ENCODE measurements at regions not wholly inside any gene's neighbourhood (a gene's known extent, or its start where the extent isn't known, plus 50 kb on each side); places are given as distances from the start of the nearest gene placed in this dataset. TPM values are rescaled to one million over a fixed set of nuclear protein-coding genes. Genes with fewer than 3 reads are reported as not detected.

- WGBS (ENCODE audit: insufficient coverage), result 55% methylated on average over 5 of the region's 9 CpGs
- Histone ChIP-seq H3K36me3 (ENCODE audit: control insufficient read depth, insufficient read depth, low read length) (no peaks in the 10 kb centered on the region), H3K27me3 (ENCODE audit: control insufficient read depth, insufficient read depth, low read length) (no peaks in the 10 kb centered on the region), H3K27ac (ENCODE audit: low read depth, low read length) (no peak overlapping the region), H3K4me3 (ENCODE audit: low read depth, low read length) (no peak overlapping the region), H3K9me3 (ENCODE audit: control insufficient read depth, insufficient read depth, low read length) (no peaks in the 10 kb centered on the region), H3K4me1 (ENCODE audit: control insufficient read depth, insufficient read depth, low read length) (no peaks in the 10 kb centered on the region)
- DNase-seq (ENCODE audit: low read depth in 4 of 6, low spot score in 6 of 6), result no peak
Measured at GRCh38 chr1:209527993-209528717, 55.4 kb upstream of the CAMK1G start.

- Histone ChIP-seq H3K4me1 (ENCODE audit: control insufficient read depth, insufficient read depth, low read length) (no peaks in the 10 kb centered on the region), H3K9me3 (ENCODE audit: control insufficient read depth, insufficient read depth, low read length) (no peaks in the 10 kb centered on the region), H3K27me3 (ENCODE audit: control insufficient read depth, insufficient read depth, low read length) (no peaks in the 10 kb centered on the region), H3K36me3 (ENCODE audit: control insufficient read depth, insufficient read depth, low read length) (no peaks in the 10 kb centered on the region), H3K27ac (ENCODE audit: low read depth, low read length) (no peak overlapping the region), H3K4me3 (ENCODE audit: low read depth, low read length) (no peak overlapping the region)
- WGBS (ENCODE audit: insufficient coverage), result 93% methylated on average over 3 of the region's 3 CpGs
- no peak for DNase-seq (ENCODE audit: low read depth in 4 of 6, low spot score in 6 of 6)
Measured at GRCh38 chr1:209529233-209529632, 54.3 kb upstream of the CAMK1G start.

GRCh38 chr1:209531006-209531405, 52.5 kb upstream of the CAMK1G start:
- DNase-seq (ENCODE audit: low read depth in 4 of 6, low spot score in 6 of 6), result peak in 1 of 6 donors; percentile 33
- H3K4me3 ChIP-seq (ENCODE audit: low read depth, low read length), result no peak overlapping the region
- no CpG with 5 or more reads among the region's 4 CpGs for WGBS (ENCODE audit: insufficient coverage)
- H3K27ac ChIP-seq (ENCODE audit: low read depth, low read length), result no peak overlapping the region
- H3K36me3 ChIP-seq (ENCODE audit: control insufficient read depth, insufficient read depth, low read length), result no peaks in the 10 kb centered on the region
- no peaks in the 10 kb centered on the region for H3K27me3 ChIP-seq (ENCODE audit: control insufficient read depth, insufficient read depth, low read length)
- no peaks in the 10 kb centered on the region for H3K9me3 ChIP-seq (ENCODE audit: control insufficient read depth, insufficient read depth, low read length)
- H3K4me1 ChIP-seq (ENCODE audit: control insufficient read depth, insufficient read depth, low read length), result no peaks in the 10 kb centered on the region

GRCh38 chr1:209531549-209531948, 52.0 kb upstream of the CAMK1G start:
- Histone ChIP-seq H3K4me3 (ENCODE audit: low read depth, low read length) (no peak overlapping the region), H3K36me3 (ENCODE audit: control insufficient read depth, insufficient read depth, low read length) (no peaks in the 10 kb centered on the region), H3K9me3 (ENCODE audit: control insufficient read depth, insufficient read depth, low read length) (no peaks in the 10 kb centered on the region), H3K4me1 (ENCODE audit: control insufficient read depth, insufficient read depth, low read length) (no peaks in the 10 kb centered on the region), H3K27me3 (ENCODE audit: control insufficient read depth, insufficient read depth, low read length) (no peaks in the 10 kb centered on the region), H3K27ac (ENCODE audit: low read depth, low read length) (no peak overlapping the region)
- DNase-seq (ENCODE audit: low read depth in 4 of 6, low spot score in 6 of 6), result peak in 1 of 6 donors; percentile 29
- WGBS (ENCODE audit: insufficient coverage), result 90% methylated on average over 3 of the region's 4 CpGs

Small RNA genes in the stretch of these regions (small RNA-seq; reads per million reads assigned to genes)
- not detected for gene AC104465.1 (ENCODE audit: low replicate concordance)
